ENCODE measurements at regions not wholly inside any gene's neighbourhood (a gene's known extent, or its start where the extent isn't known, plus 50 kb on each side); places are given as distances from the start of the nearest gene placed in this dataset.

GRCh38 chr7:128166603-128167041, 74.5 kb upstream of the LEP start:
- peaks cover 15% of the 10 kb centered on the region for H3K9me3 Mint-ChIP-seq (ENCODE audit: unreplicated experiment)
- H3K27ac Mint-ChIP-seq (ENCODE audit: unreplicated experiment), result no peak overlapping the region
- no peaks in the 10 kb centered on the region for H3K36me3 Mint-ChIP-seq (ENCODE audit: unreplicated experiment)
- H3K4me3 Mint-ChIP-seq (ENCODE audit: unreplicated experiment), result peak overlapping the region; percentile 88
- H3K27me3 Mint-ChIP-seq (ENCODE audit: unreplicated experiment), result peaks cover 24% of the 10 kb centered on the region
- TF ChIP-seq CTCF (IDR thresholded peaks at IDR 0.05; ENCODE audit: partially characterized antibody, unreplicated experiment), result no peak
- H3K4me1 Mint-ChIP-seq (ENCODE audit: low read depth, unreplicated experiment), result peaks cover 25% of the 10 kb centered on the region
- peak; percentile 38 for DNase-seq

- TF ChIP-seq CTCF (IDR thresholded peaks at IDR 0.05; ENCODE audit: partially characterized antibody, unreplicated experiment), result no peak
- H3K9me3 Mint-ChIP-seq (ENCODE audit: unreplicated experiment), result peaks cover 15% of the 10 kb centered on the region
These were observed 73.9 kb upstream of the LEP start for GRCh38 chr7:128167042-128167701.

GRCh38 chr7:128167791-128168666, 73.0 kb upstream of the LEP start:
- Mint-ChIP-seq H3K9me3 (ENCODE audit: unreplicated experiment) (peaks cover 13% of the 10 kb centered on the region), H3K4me3 (ENCODE audit: unreplicated experiment) (peak overlapping the region; percentile 90), H3K27me3 (ENCODE audit: unreplicated experiment) (peaks cover 21% of the 10 kb centered on the region), H3K36me3 (ENCODE audit: unreplicated experiment) (no peaks in the 10 kb centered on the region), H3K4me1 (ENCODE audit: low read depth, unreplicated experiment) (peaks cover 27% of the 10 kb centered on the region), H3K27ac (ENCODE audit: unreplicated experiment) (peak overlapping the region; percentile 81)
- DNase-seq, result peak; percentile 57
- no peak for TF ChIP-seq CTCF (IDR thresholded peaks at IDR 0.05; ENCODE audit: partially characterized antibody, unreplicated experiment)

More at GRCh38 chr7:128167042-128167701, 73.9 kb upstream of the LEP start:
- Mint-ChIP-seq H3K4me1 (ENCODE audit: low read depth, unreplicated experiment) (peaks cover 25% of the 10 kb centered on the region), H3K27ac (ENCODE audit: unreplicated experiment) (peak overlapping the region; percentile 72), H3K27me3 (ENCODE audit: unreplicated experiment) (peaks cover 24% of the 10 kb centered on the region), H3K36me3 (ENCODE audit: unreplicated experiment) (no peaks in the 10 kb centered on the region), H3K4me3 (ENCODE audit: unreplicated experiment) (peak overlapping the region; percentile 88)
- DNase-seq, result peak; percentile 79

GRCh38 chr7:128168667-128169210, 72.3 kb upstream of the LEP start:
- peak overlapping the region; percentile 90 for H3K4me3 Mint-ChIP-seq (ENCODE audit: unreplicated experiment)
- H3K9me3 Mint-ChIP-seq (ENCODE audit: unreplicated experiment), result peaks cover 12% of the 10 kb centered on the region
- DNase-seq, result peak; percentile 38
- TF ChIP-seq CTCF (IDR thresholded peaks at IDR 0.05; ENCODE audit: partially characterized antibody, unreplicated experiment), result no peak
- no peaks in the 10 kb centered on the region for H3K36me3 Mint-ChIP-seq (ENCODE audit: unreplicated experiment)
- peaks cover 21% of the 10 kb centered on the region for H3K27me3 Mint-ChIP-seq (ENCODE audit: unreplicated experiment)
- H3K27ac Mint-ChIP-seq (ENCODE audit: unreplicated experiment), result peak overlapping the region; percentile 81
- peaks cover 27% of the 10 kb centered on the region for H3K4me1 Mint-ChIP-seq (ENCODE audit: low read depth, unreplicated experiment)
